A549 (cell line): ENCODE measurements at regions not wholly inside any gene's neighbourhood (a gene's known extent, or its start where the extent isn't known, plus 50 kb on each side); places are given as distances from the start of the nearest gene placed in this dataset.

Source experiments
- ATAC-seq, 2 experiments: fragments of 200-7000 bp in 1 of 2; fragments of >200 bp in 1 of 2; cut with Nextera tagmentation in 1 of 2; cut with Tn5 transposase in 1 of 2; 3 replicates each; pipeline versions ENCODE4 v1.8.0 to v1.9.1; 2018 to 2020; ENCODE audit warnings: mild to moderate bottlenecking in 1 of 2, moderate library complexity in 1 of 2
- CTCF ChIA-PET: fragments of 300-600 bp; sonication (Branson Sonifier 250); formaldehyde crosslinking; extraction: SDS; loops from one replicate; lab custom pipeline; 2021; ENCODE audit warnings: antibody characterized with exemption, inconsistent platforms; lab: Yijun Ruan, JAX
- POLR2A ChIA-PET: fragments of 350-600 bp; formaldehyde crosslinking; extraction: SDS; loops from one replicate; lab custom pipeline; 2021; ENCODE audit warnings: antibody characterized with exemption, inconsistent platforms; lab: Yijun Ruan, JAX
- DNase-seq, 2 experiments: peaks; one replicate each; pipeline versions ENCODE4 v3.0.0 to v3.0.0-alpha.2; 2011 to 2016; ENCODE audit warnings: low read depth in 1 of 2, low spot score in 1 of 2
- FAIRE-seq: peaks from 2 replicates; lab custom pipeline; 2011; peaks lifted over from hg19 to GRCh38; lab: Jason Lieb, UNC
- H3K27ac ChIP-seq, 2 experiments: fragments of >200 bp; sonication (Bioruptor Twin); formaldehyde crosslinking; 3 replicates each; pipeline ENCODE4 v1.5.1; 2016 to 2017
- H3K4me1 ChIP-seq: fragments of >200 bp; sonication (Bioruptor Twin); formaldehyde crosslinking; 3 replicates; pipeline ENCODE4 v1.6.1; 2016
- H3K4me2 ChIP-seq: fragments of >200 bp; sonication (Bioruptor Twin); formaldehyde crosslinking; 3 replicates; pipeline ENCODE4 v1.6.1; 2016
- H3K4me3 ChIP-seq: fragments of >200 bp; sonication (Bioruptor Twin); formaldehyde crosslinking; 3 replicates; pipeline ENCODE4 v1.5.1; 2016
- H3K9me3 ChIP-seq: fragments of >200 bp; sonication (Bioruptor Twin); formaldehyde crosslinking; 3 replicates; pipeline ENCODE4 v1.6.1; 2016
- ATOH8 ChIP-seq: fragments of 250-450 bp; sonication (Bioruptor Pico); IDR thresholded peaks from 2 replicates; pipeline ENCODE4 v1.5.0; 2020; ENCODE audit warnings: low read depth, mild to moderate bottlenecking, moderate library complexity
- CHD4 ChIP-seq: fragments of 200-600 bp; sonication (generic); IDR thresholded peaks from 2 replicates; pipeline ENCODE4 v1.6.1; 2016; ENCODE audit warnings: antibody characterized with exemption, mild to moderate bottlenecking, borderline replicate concordance
- E2F6 ChIP-seq: IDR thresholded peaks from 2 replicates; pipeline ENCODE4 v1.6.1; 2012; ENCODE audit warnings: low read depth, borderline replicate concordance
- EHF ChIP-seq: fragments of 250-450 bp; sonication (Bioruptor Pico); IDR thresholded peaks from 2 replicates; pipeline ENCODE4 v1.5.0; 2020; ENCODE audit warnings: mild to moderate bottlenecking
- ESRRA ChIP-seq: fragments of 150-350 bp; IDR thresholded peaks from 2 replicates; pipeline ENCODE4 v1.6.1; 2014; ENCODE audit warnings: mild to moderate bottlenecking, low read length, borderline replicate concordance
- FOSB ChIP-seq: fragments of 250-450 bp; sonication (Bioruptor Pico); IDR thresholded peaks from 2 replicates; pipeline ENCODE4 v1.5.0; 2020; ENCODE audit warnings: mild to moderate bottlenecking, moderate library complexity
- HDAC2 ChIP-seq: fragments of 200-600 bp; sonication (generic); IDR thresholded peaks from 2 replicates; pipeline ENCODE4 v1.6.1; 2016
- HOXA7 ChIP-seq: fragments of 250-450 bp; sonication (Bioruptor Pico); IDR thresholded peaks from 2 replicates; pipeline ENCODE4 v1.5.0; 2020; ENCODE audit warnings: mild to moderate bottlenecking, moderate library complexity
- MAFK ChIP-seq: fragments of 450-650 bp; IDR thresholded peaks from 2 replicates; pipeline ENCODE4 v1.6.1; 2014; ENCODE audit not compliant: partially characterized antibody
- NFE2L2 ChIP-seq: fragments of 150-350 bp; conservative IDR thresholded peaks from 2 replicates; pipeline ENCODE4 v1.6.1; 2014; ENCODE audit warnings: low read length
- NR3C1 ChIP-seq: fragments of >200 bp; sonication (Bioruptor Twin); formaldehyde crosslinking; IDR thresholded peaks from 3 replicates; pipeline ENCODE4 v1.6.1; 2017
- RCOR1 ChIP-seq: fragments of 150-350 bp; IDR thresholded peaks from 2 replicates; pipeline ENCODE4 v1.6.1; 2014; ENCODE audit warnings: antibody characterized with exemption, low read length, low read depth
- RNF2 ChIP-seq: fragments of 200-600 bp; sonication (generic); IDR thresholded peaks from 2 replicates; pipeline ENCODE4 v1.6.1; 2016; ENCODE audit warnings: low read depth, mild to moderate bottlenecking, antibody characterized with exemption, moderate library complexity, borderline replicate concordance
- WGBS: methylation state at CpG from one replicate; pipeline ENCODE4 v1.1.6; 2017; ENCODE audit errors: missing lambda C conversion rate; 5-methylcytosine and 5-hydroxymethylcytosine counted together
- TF ChIP-seq, protein P1 (sequence below): fragments of >200 bp; sonication (Bioruptor Twin); formaldehyde crosslinking; IDR thresholded peaks from 2 replicates; pipeline ENCODE4 v1.6.1; 2016
- TF ChIP-seq, protein P2 (sequence below): fragments of 200-600 bp; sonication (generic); IDR thresholded peaks from 2 replicates; pipeline ENCODE4 v1.6.1; 2016; ENCODE audit warnings: antibody characterized with exemption, mild to moderate bottlenecking, moderate library complexity
- TF ChIP-seq, protein P3 (sequence below): fragments of >200 bp; sonication (Bioruptor Twin); formaldehyde crosslinking; IDR thresholded peaks from 3 replicates; pipeline ENCODE4 v1.5.1; 2016

GRCh38 chr10:23897267-23897666 is 311.7 kb upstream of the KIAA1217 start:
- ATAC-seq (no peak), FAIRE-seq (no peak), DNase-seq (no peak)
- WGBS = 15% methylated on average over 4 of the region's 4 CpGs
- Histone ChIP-seq H3K4me3 (no peak overlapping the region), H3K27ac (no peak overlapping the region), H3K9me3 (no peaks in the 10 kb centered on the region), H3K4me2 (no peak overlapping the region), H3K4me1 (no peaks in the 10 kb centered on the region)
- CTCF ChIA-PET = no interaction called here
- POLR2A ChIA-PET = no interaction called here
- TF ChIP-seq NR3C1 = no peak
- TF ChIP-seq HDAC2 = no peak
- no peak for TF ChIP-seq NFE2L2
- TF ChIP-seq ATOH8 (CRISPR knock-in tag) = no peak
- TF ChIP-seq FOSB = no peak
- TF ChIP-seq E2F6 = no peak
- no peak for TF ChIP-seq RNF2
- no peak for TF ChIP-seq RCOR1
- no peak for TF ChIP-seq CHD4
- TF ChIP-seq ESRRA = no peak
- TF ChIP-seq, protein P1, sequence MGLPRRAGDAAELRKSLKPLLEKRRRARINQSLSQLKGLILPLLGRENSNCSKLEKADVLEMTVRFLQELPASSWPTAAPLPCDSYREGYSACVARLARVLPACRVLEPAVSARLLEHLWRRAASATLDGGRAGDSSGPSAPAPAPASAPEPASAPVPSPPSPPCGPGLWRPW = no peak
- TF ChIP-seq MAFK = no peak
- no peak for TF ChIP-seq EHF (CRISPR knock-in tag)

DNA sequence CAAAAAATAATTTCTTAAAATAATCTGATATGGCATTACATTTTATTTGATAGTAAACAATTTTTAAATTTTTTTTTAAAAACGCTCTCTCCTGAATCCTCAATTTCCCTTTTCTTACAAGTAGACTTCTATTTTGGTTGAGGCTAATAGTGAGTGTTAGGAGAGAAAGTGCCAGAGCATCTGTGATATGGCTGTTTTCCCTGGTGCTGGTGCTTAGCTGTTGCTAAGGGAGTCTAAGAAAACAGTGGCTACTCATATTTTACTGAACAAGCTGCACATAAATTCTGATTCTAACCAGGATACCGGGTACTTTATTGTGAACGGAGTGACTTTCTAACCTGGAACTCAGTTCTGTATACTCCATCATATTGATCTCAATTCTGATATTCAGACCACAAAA is 311.1 kb upstream of the KIAA1217 start:
- CTCF ChIA-PET = no interaction called here
- ATAC-seq = no peak
- FAIRE-seq = no peak

More for the DNA sequence above, 311.1 kb upstream of the KIAA1217 start:
- no peaks in the 10 kb centered on the region for H3K9me3 ChIP-seq
- no peak for DNase-seq
- POLR2A ChIA-PET = no interaction called here
- no peaks in the 10 kb centered on the region for H3K4me1 ChIP-seq
- under 1% methylated on average over 3 of the region's 3 CpGs for WGBS
- TF ChIP-seq, protein P2, sequence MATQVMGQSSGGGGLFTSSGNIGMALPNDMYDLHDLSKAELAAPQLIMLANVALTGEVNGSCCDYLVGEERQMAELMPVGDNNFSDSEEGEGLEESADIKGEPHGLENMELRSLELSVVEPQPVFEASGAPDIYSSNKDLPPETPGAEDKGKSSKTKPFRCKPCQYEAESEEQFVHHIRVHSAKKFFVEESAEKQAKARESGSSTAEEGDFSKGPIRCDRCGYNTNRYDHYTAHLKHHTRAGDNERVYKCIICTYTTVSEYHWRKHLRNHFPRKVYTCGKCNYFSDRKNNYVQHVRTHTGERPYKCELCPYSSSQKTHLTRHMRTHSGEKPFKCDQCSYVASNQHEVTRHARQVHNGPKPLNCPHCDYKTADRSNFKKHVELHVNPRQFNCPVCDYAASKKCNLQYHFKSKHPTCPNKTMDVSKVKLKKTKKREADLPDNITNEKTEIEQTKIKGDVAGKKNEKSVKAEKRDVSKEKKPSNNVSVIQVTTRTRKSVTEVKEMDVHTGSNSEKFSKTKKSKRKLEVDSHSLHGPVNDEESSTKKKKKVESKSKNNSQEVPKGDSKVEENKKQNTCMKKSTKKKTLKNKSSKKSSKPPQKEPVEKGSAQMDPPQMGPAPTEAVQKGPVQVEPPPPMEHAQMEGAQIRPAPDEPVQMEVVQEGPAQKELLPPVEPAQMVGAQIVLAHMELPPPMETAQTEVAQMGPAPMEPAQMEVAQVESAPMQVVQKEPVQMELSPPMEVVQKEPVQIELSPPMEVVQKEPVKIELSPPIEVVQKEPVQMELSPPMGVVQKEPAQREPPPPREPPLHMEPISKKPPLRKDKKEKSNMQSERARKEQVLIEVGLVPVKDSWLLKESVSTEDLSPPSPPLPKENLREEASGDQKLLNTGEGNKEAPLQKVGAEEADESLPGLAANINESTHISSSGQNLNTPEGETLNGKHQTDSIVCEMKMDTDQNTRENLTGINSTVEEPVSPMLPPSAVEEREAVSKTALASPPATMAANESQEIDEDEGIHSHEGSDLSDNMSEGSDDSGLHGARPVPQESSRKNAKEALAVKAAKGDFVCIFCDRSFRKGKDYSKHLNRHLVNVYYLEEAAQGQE = no peak
- TF ChIP-seq, protein P3, sequence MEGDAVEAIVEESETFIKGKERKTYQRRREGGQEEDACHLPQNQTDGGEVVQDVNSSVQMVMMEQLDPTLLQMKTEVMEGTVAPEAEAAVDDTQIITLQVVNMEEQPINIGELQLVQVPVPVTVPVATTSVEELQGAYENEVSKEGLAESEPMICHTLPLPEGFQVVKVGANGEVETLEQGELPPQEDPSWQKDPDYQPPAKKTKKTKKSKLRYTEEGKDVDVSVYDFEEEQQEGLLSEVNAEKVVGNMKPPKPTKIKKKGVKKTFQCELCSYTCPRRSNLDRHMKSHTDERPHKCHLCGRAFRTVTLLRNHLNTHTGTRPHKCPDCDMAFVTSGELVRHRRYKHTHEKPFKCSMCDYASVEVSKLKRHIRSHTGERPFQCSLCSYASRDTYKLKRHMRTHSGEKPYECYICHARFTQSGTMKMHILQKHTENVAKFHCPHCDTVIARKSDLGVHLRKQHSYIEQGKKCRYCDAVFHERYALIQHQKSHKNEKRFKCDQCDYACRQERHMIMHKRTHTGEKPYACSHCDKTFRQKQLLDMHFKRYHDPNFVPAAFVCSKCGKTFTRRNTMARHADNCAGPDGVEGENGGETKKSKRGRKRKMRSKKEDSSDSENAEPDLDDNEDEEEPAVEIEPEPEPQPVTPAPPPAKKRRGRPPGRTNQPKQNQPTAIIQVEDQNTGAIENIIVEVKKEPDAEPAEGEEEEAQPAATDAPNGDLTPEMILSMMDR = no peak
- TF ChIP-seq RCOR1 = no peak
- TF ChIP-seq HOXA7 (CRISPR knock-in tag) = no peak
- TF ChIP-seq EHF (CRISPR knock-in tag) = no peak
- no peak overlapping the region for H3K4me2 ChIP-seq
- no peak overlapping the region for H3K4me3 ChIP-seq
- no peak overlapping the region for H3K27ac ChIP-seq
